ENCODE measurements at regions not wholly inside any gene's neighbourhood (a gene's known extent, or its start where the extent isn't known, plus 50 kb on each side); places are given as distances from the start of the nearest gene placed in this dataset.

DNA sequence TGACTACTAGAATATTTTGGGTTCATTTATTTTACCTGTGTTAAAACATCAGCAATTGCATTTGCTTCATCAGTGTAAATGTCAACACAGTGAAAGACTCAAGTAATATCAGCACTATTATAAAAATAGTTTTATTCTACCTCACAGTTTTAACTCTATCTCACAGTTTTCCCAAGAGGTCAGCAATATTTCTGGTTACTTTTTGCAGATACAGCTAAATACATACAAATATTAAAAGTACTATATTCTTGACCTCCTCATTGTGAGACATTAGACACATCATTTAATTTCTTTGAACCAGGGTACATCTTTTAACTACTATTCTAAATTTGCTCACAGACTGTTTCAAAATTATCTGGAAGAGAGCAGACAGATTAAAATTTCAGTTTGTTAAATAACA, 321.7 kb upstream of the OR4E1 start:
- Histone ChIP-seq H2AFZ (ENCODE audit: low read depth, low read length) (no peak overlapping the region), H4K20me1 (ENCODE audit: insufficient read depth, low read length) (no peaks in the 10 kb centered on the region), H3K9ac (ENCODE audit: low read length) (no peak overlapping the region), H3K27me3 (ENCODE audit: low read depth, low read length) (peaks cover 40% of the 10 kb centered on the region), H3K79me2 (ENCODE audit: low read length) (no peaks in the 10 kb centered on the region), H3K9me3 (ENCODE audit: insufficient read depth, low read length) (no peaks in the 10 kb centered on the region), H3K4me3 (ENCODE audit: low read length) (no peak overlapping the region), H3K4me2 (ENCODE audit: low read length) (no peak overlapping the region), H3K4me1 (ENCODE audit: low read length) (no peaks in the 10 kb centered on the region), H3K36me3 (replicated peaks; ENCODE audit: low read depth, low read length) (no peaks in the 10 kb centered on the region), H3K27ac (ENCODE audit: low read length) (no peak overlapping the region)
- TF ChIP-seq EZH2phosphoT487 (IDR thresholded peaks at IDR 0.05; ENCODE audit: low read depth) (no peak), CTCF (IDR thresholded peaks at IDR 0.05; ENCODE audit: low read depth, low read length) (no peak)

- Histone ChIP-seq H3K36me3 (replicated peaks; ENCODE audit: low read depth, low read length) (no peaks in the 10 kb centered on the region), H3K9me3 (ENCODE audit: insufficient read depth, low read length) (no peaks in the 10 kb centered on the region), H3K27me3 (ENCODE audit: low read depth, low read length) (peaks cover 47% of the 10 kb centered on the region), H3K4me3 (ENCODE audit: low read length) (no peak overlapping the region), H4K20me1 (ENCODE audit: insufficient read depth, low read length) (no peaks in the 10 kb centered on the region), H3K4me1 (ENCODE audit: low read length) (no peaks in the 10 kb centered on the region), H3K4me2 (ENCODE audit: low read length) (no peak overlapping the region), H2AFZ (ENCODE audit: low read depth, low read length) (no peak overlapping the region), H3K27ac (ENCODE audit: low read length) (no peak overlapping the region), H3K79me2 (ENCODE audit: low read length) (no peaks in the 10 kb centered on the region), H3K9ac (ENCODE audit: low read length) (no peak overlapping the region)
- TF ChIP-seq EZH2phosphoT487 (IDR thresholded peaks at IDR 0.05; ENCODE audit: low read depth) (no peak), CTCF (IDR thresholded peaks at IDR 0.05; ENCODE audit: low read depth, low read length) (no peak)
These were observed 320.2 kb upstream of the OR4E1 start for GRCh38 chr14:21993837-21994236.

GRCh38 chr14:21993070-21993469, 319.5 kb upstream of the OR4E1 start:
- no peaks in the 10 kb centered on the region for H3K9me3 ChIP-seq (ENCODE audit: insufficient read depth, low read length)
- no peak overlapping the region for H3K27ac ChIP-seq (ENCODE audit: low read length)
- no peak for TF ChIP-seq CTCF (IDR thresholded peaks at IDR 0.05; ENCODE audit: low read depth, low read length)
- TF ChIP-seq EZH2phosphoT487 (IDR thresholded peaks at IDR 0.05; ENCODE audit: low read depth): no peak
- H3K27me3 ChIP-seq (ENCODE audit: low read depth, low read length): peaks cover 50% of the 10 kb centered on the region
- H3K4me1 ChIP-seq (ENCODE audit: low read length): no peaks in the 10 kb centered on the region
- no peak overlapping the region for H3K4me2 ChIP-seq (ENCODE audit: low read length)
- no peak overlapping the region for H3K9ac ChIP-seq (ENCODE audit: low read length)
- no peaks in the 10 kb centered on the region for H3K36me3 ChIP-seq (replicated peaks; ENCODE audit: low read depth, low read length)
- no peak overlapping the region for H2AFZ ChIP-seq (ENCODE audit: low read depth, low read length)
- no peaks in the 10 kb centered on the region for H3K79me2 ChIP-seq (ENCODE audit: low read length)
- H4K20me1 ChIP-seq (ENCODE audit: insufficient read depth, low read length): no peaks in the 10 kb centered on the region
- H3K4me3 ChIP-seq (ENCODE audit: low read length): no peak overlapping the region

DNA sequence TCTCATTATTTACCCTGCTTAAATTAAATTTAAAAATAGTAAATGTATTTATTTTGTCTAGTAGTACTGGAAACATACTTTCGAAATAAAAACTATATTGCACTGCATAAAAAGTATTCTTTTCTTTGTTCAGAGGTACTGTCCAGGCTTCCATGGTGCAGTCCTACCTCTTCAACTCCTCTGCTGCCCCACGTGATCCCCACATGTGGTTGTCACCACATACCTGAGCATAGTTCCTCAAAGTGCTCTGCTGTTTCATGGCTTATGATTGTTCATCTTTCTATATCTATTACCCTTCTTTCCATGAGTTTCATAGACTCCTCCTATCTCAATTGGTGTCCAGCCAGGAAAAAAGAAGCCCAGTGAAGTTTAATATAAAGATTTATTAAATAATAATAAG, 317.5 kb upstream of the OR4E1 start:
- Histone ChIP-seq H3K27me3 (ENCODE audit: low read depth, low read length) (peaks cover 46% of the 10 kb centered on the region), H3K79me2 (ENCODE audit: low read length) (no peaks in the 10 kb centered on the region), H3K27ac (ENCODE audit: low read length) (no peak overlapping the region), H4K20me1 (ENCODE audit: insufficient read depth, low read length) (no peaks in the 10 kb centered on the region), H3K9ac (ENCODE audit: low read length) (no peak overlapping the region), H3K4me1 (ENCODE audit: low read length) (no peaks in the 10 kb centered on the region), H3K4me3 (ENCODE audit: low read length) (no peak overlapping the region), H3K4me2 (ENCODE audit: low read length) (no peak overlapping the region), H3K9me3 (ENCODE audit: insufficient read depth, low read length) (no peaks in the 10 kb centered on the region), H2AFZ (ENCODE audit: low read depth, low read length) (no peak overlapping the region), H3K36me3 (replicated peaks; ENCODE audit: low read depth, low read length) (no peaks in the 10 kb centered on the region)
- no peak for TF ChIP-seq EZH2phosphoT487 (IDR thresholded peaks at IDR 0.05; ENCODE audit: low read depth)
- no peak for TF ChIP-seq CTCF (IDR thresholded peaks at IDR 0.05; ENCODE audit: low read depth, low read length)

All from OCI-LY3 (cell line).